Frontal cortex (tissue), 4 donors: ENCODE measurements at regions not wholly inside any gene's neighbourhood (a gene's known extent, or its start where the extent isn't known, plus 50 kb on each side); places are given as distances from the start of the nearest gene placed in this dataset. TPM values are rescaled to one million over a fixed set of nuclear protein-coding genes. Genes with fewer than 3 reads are reported as not detected.
A peak's percentile ranks its signal among the peaks of the same experiment; 100 is the strongest.
"Not testable (repeated sequence)": the region's sequence is repeated elsewhere in the genome, so short reads cannot be mapped to it uniquely, and the experiment has no call there.

Experiments
- DNase-seq, 2 donors: peaks; one replicate each; pipeline ENCODE4 v3.0.0; 2012; ENCODE audit warnings: low spot score in 2 of 2
- FAIRE-seq: peaks from 2 replicates; lab custom pipeline; 2012; peaks lifted over from hg19 to GRCh38; lab: Jason Lieb, UNC
- small RNA-seq: library from RNA; depleted of rRNA; stranded (forward); fragments of <200 nt; gene quantifications from one replicate; pipeline ENCODE3, GENCODE V24; 2014
- donor health status: control.
- donor health status: control.
- donor health status: control.

DNA sequence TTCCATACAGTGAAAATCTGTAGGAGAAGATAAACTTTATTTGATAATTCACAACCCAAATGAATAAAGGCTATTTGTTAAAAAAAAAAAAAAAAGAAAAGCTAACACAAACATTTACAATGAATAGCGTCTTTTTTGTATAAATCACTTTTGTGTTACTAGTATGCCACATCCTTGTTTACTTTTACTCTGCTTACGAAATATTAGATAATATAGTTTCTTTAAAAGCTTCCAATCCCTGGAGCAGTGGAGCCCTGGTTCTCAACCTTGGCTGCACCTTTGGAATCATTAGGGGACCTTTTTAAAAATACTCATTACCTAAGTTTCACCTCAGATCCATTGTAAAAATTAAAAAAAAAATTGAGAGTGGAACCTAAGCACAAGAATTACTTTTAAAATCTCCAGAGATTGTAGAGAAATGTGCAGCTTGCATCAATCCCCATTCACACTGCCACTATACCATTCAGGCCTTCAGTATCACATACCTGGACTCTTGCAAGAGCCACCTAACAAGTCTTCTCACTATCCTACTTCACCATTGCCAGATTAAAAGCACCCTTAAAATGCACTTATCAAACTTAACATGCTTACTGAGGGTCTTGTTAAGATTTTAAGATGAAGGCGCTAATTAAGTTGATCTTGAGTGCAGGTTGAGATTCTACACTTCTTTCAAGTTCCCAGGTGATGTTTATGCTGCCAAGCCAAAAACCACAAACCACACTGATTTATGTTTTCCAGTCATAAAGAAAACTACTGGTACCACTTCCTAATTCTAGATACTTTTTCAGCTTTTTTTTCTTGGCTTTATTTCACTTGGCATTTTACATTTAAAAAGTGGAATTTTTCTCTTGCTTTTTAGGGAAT lies 59.7 kb upstream of the ZC3H15 start:
- peak; percentile 3 for FAIRE-seq

DNA sequence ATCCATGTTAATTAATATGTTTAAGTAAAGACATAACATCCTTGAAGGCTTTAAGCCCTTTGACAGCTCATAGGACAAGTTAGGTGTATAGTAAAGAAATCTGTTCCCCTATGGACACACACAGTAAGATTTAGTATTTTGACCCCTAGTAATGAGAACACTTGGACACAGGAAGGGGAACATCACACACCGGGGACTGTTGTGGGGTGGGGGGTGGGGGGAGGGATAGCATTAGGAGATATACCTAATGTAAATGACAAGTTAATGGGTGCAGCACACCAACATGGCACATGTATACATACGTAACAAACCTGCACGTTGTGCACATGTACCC lies 59.1 kb upstream of the ZC3H15 start:
- FAIRE-seq, DNase-seq: not testable (repeated sequence)

More for the DNA sequence above, 59.7 kb upstream of the ZC3H15 start:
- no peak for DNase-seq

DNA sequence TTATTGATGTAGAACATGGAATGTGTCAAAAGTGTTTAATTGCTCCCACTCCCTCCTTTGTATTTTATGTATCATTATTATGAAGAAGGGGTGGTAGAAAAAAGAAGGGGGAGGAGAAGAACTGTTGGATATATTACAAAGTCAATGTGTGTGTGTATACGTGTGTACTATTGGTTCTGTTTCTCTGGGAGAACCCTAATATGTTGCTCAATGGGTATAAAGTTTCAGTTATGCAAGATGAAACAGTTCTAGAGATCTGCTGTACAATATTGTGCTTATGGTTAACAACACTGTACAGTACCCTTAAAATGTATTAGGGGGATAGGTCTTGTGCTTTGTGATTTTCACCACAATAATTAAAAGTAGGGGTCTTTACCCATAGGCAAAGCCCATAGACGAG lies 58.1 kb upstream of the ZC3H15 start:
- no peak for FAIRE-seq
- no peak for DNase-seq

DNA sequence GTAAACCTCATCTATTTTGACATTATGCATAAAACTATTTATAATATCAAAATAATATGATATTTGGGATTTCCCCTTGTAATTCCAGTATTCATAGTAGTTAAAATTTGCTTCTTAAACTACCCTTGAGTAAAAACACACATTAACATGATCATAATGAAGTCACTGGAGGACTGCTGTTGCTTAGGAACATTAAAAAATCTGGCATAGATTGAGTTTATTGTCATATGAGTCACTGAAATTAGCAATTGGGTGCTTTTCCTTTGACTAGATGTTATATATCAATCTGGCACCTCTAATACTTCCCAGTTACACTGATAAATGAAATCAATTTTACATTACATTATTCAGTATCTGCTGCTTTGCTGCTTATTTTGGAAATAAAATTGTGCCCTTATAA lies 57.0 kb upstream of the ZC3H15 start:
- DNase-seq = no peak
- no peak for FAIRE-seq

DNA sequence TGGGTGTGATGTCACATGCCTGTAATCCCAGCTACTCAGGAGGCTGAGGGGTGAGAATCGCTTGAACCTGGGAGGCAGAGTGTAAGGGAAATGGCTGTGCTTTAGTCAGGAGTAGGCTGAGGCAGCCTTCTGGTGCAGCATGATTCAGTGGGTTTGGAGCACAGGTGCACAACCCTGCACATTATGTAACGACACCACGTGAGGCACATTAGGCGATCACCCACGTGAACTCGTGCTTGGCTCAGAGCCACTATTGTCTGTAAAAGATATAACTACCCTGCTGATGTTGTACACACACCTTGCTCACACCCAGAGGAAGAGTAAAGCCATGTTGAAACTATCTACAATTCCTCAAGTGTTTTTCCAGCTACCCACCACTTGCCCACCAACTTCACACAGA lies 54.8 kb upstream of the ZC3H15 start:
- DNase-seq (no peak), FAIRE-seq (no peak)

DNA sequence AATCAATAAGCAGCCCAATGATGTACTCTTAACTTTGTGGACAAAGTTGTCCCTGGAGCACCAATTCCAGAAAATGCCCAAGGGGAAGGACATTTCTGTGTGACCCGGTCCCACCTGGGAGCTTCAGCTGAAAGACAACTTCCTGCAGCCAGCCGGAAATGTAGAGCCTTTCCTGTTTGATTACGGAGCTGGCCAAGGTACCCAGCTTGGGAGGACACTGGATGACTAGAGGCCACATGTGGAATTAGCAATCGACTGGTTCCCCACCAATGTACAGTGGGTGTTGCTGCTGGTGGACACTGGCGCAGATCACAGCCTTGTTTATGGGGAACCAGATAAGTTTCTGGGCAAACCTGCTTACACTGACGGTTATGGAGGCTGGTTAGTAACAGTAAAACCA lies 53.0 kb upstream of the ZC3H15 start:
- DNase-seq (no peak), FAIRE-seq (no peak)

DNA sequence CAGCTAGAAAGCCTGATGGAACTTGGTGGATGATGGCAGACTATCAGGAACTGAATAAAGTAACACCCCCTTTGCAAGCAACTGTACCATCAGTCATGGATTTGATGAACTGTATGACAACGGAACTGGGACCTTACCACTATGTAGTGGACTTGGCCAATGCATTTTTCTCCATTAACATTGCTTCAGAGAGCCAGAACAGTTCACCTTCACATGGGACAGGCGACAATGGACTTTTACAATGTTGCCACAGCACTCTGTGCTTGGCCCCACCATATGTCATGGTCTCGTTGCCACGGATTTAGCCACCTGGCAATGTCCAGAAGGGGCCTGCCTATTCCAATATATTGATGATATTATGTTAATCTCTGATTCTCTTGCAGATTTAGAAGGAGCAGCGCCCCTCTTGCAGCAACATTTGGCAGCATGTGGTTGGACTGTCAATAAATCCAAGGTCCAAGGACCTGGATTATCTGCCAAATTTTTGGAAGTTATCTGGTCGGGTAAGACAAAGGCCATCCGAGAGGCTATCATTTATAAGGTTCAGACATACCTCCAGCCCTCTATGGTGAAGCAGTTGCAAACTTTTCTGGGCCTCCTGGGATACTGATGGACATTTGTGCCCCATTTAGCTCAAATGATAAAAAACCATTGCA lies 52.2 kb upstream of the ZC3H15 start:
- DNase-seq (no peak), FAIRE-seq (no peak)

Small RNAs in the stretch of these regions (small RNA-seq; reads per million reads assigned to genes)
- gene AC104058.1 = not detected
